ENCODE measurements at regions not wholly inside any gene's neighbourhood (a gene's known extent, or its start where the extent isn't known, plus 50 kb on each side); places are given as distances from the start of the nearest gene placed in this dataset.

GRCh38 chr18:45437366-45437765 lies 177.9 kb upstream of the SLC14A2 start:
- TF ChIP-seq POLR2A (IDR thresholded peaks at IDR 0.05): no peak
- no peak for TF ChIP-seq CTCF (IDR thresholded peaks at IDR 0.05)
- TF ChIP-seq POLR2AphosphoS5 (IDR thresholded peaks at IDR 0.05): no peak
- H3K4me1 ChIP-seq: peaks cover 0 to 7% of the 10 kb centered on the region in 2 donors
- no peak for DNase-seq (ENCODE audit: low spot score in 2 of 2)
- H3K27ac ChIP-seq: no peak overlapping the region
- no peak overlapping the region for H3K4me3 ChIP-seq
- intact Hi-C loops (cut with DNase I; ENCODE audit: low total_unique reads): no loop called here
- no peaks in the 10 kb centered on the region for H3K36me3 ChIP-seq
- no peaks in the 10 kb centered on the region for H3K27me3 ChIP-seq
- no peaks in the 10 kb centered on the region for H3K9me3 ChIP-seq

- H3K36me3 ChIP-seq: no peaks in the 10 kb centered on the region
- no peak overlapping the region for H3K4me3 ChIP-seq
- DNase-seq (ENCODE audit: low spot score in 2 of 2): no peak
- H3K4me1 ChIP-seq: peaks cover 0 to 7% of the 10 kb centered on the region in 2 donors
- TF ChIP-seq CTCF (IDR thresholded peaks at IDR 0.05) (no peak), POLR2A (IDR thresholded peaks at IDR 0.05) (no peak), POLR2AphosphoS5 (IDR thresholded peaks at IDR 0.05) (no peak)
- H3K27me3 ChIP-seq: no peaks in the 10 kb centered on the region
- no peak overlapping the region for H3K27ac ChIP-seq
- intact Hi-C loops (cut with DNase I; ENCODE audit: low total_unique reads): no loop called here
- no peaks in the 10 kb centered on the region for H3K9me3 ChIP-seq
Observed at GRCh38 chr18:45439851-45440645, 175.2 kb upstream of the SLC14A2 start.

GRCh38 chr18:45441110-45441847 lies 174.0 kb upstream of the SLC14A2 start:
- H3K4me1 ChIP-seq: peaks cover 0 to 7% of the 10 kb centered on the region in 2 donors
- TF ChIP-seq POLR2AphosphoS5 (IDR thresholded peaks at IDR 0.05): no peak
- no peak for TF ChIP-seq POLR2A (IDR thresholded peaks at IDR 0.05)
- no peak for TF ChIP-seq CTCF (IDR thresholded peaks at IDR 0.05)

GRCh38 chr18:45444040-45444439 lies 171.2 kb upstream of the SLC14A2 start:
- no peak overlapping the region for H3K27ac ChIP-seq
- no peak overlapping the region for H3K4me3 ChIP-seq
- no peak for DNase-seq (ENCODE audit: low spot score in 2 of 2)
- no peaks in the 10 kb centered on the region for H3K9me3 ChIP-seq
- H3K36me3 ChIP-seq: no peaks in the 10 kb centered on the region
- TF ChIP-seq POLR2A (IDR thresholded peaks at IDR 0.05) (no peak), CTCF (IDR thresholded peaks at IDR 0.05) (no peak), POLR2AphosphoS5 (IDR thresholded peaks at IDR 0.05) (no peak)
- intact Hi-C loops (cut with DNase I; ENCODE audit: low total_unique reads): no loop called here
- H3K27me3 ChIP-seq: no peaks in the 10 kb centered on the region
- peaks cover 0 to 7% of the 10 kb centered on the region in 2 donors for H3K4me1 ChIP-seq

More at GRCh38 chr18:45441110-45441847, 174.0 kb upstream of the SLC14A2 start:
- Histone ChIP-seq H3K9me3 (no peaks in the 10 kb centered on the region), H3K36me3 (no peaks in the 10 kb centered on the region), H3K4me3 (no peak overlapping the region), H3K27ac (no peak overlapping the region), H3K27me3 (no peaks in the 10 kb centered on the region)
- no peak for DNase-seq (ENCODE audit: low spot score in 2 of 2)
- intact Hi-C loops (cut with DNase I; ENCODE audit: low total_unique reads): no loop called here

Data from breast epithelium (tissue), 4 donors.